GM18498 (cell line): ENCODE measurements at regions not wholly inside any gene's neighbourhood (a gene's known extent, or its start where the extent isn't known, plus 50 kb on each side); places are given as distances from the start of the nearest gene placed in this dataset.
"Not testable (repeated sequence)": the region's sequence is repeated elsewhere in the genome, so short reads cannot be mapped to it uniquely, and the experiment has no call there.

Source experiments
- ATAC-seq: cut with Tn5 transposase; IDR thresholded peaks from one replicate; pipeline ENCODE4 v1.9.1; 2021; ENCODE audit warnings: mild to moderate bottlenecking, moderate library complexity; ENCODE audit not compliant: unreplicated experiment

DNA sequence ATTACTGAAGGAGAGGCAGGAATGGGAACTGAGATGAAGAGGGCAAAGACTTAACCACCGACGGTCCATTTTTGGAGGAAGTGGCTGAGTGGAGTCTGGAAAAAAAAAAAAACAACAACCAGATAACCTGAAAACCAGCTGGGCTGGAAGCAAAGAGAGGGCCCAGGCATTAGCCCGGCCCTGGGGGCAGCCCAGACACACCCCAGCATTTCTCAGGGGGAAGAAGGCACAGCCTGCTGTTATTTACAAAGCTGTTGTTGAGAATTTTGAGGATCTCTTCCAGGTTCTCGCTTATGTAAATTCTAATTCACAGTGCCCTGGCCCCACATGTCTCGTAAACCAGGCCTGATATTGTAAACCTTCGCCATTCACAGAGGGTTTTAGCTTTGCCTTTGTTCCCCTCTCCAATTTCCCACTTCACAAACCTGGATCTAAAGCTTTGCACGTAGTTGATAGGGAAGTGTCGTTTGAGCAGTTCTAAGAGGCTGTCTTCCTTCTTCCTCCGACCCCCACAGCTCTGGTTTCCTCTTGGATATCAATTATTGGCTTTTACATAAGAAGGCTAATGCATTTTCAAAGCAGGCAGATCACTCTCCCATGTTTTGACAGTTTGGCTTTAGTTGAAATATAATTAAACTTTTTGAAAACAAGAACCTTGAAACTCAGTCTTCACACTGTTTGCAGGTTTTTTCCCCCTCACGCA, 161.8 kb upstream of the IRF2BP2 start:
- ATAC-seq = no peak

DNA sequence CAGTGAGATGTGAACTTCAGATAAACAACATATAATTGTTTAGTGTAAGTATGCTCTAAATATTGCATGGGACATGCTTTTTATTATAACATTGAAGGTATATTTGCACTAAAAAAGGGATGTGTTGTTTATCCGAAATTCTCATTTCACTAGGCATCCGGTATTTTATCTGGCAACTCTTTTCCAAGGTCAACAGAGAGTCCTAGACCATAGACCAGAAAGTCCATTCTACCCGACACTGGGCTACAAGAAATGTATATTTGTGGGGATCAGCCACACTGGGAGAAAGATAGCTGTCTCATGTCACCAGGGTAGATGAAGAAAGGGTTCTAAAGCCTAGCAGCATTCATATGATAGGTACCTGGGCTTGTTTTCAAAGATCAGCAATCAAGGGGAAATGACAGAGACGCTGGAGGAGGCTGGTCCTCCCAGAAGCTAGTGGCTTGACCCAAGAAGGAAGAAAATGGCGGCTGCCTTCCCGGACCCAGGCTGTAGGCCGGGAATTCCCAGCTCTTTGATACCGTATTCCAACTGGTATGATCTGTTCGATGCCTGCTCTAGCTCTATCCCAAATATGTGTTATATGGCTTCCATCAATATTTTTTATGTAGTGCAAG, 161.1 kb upstream of the IRF2BP2 start:
- ATAC-seq = no peak

DNA sequence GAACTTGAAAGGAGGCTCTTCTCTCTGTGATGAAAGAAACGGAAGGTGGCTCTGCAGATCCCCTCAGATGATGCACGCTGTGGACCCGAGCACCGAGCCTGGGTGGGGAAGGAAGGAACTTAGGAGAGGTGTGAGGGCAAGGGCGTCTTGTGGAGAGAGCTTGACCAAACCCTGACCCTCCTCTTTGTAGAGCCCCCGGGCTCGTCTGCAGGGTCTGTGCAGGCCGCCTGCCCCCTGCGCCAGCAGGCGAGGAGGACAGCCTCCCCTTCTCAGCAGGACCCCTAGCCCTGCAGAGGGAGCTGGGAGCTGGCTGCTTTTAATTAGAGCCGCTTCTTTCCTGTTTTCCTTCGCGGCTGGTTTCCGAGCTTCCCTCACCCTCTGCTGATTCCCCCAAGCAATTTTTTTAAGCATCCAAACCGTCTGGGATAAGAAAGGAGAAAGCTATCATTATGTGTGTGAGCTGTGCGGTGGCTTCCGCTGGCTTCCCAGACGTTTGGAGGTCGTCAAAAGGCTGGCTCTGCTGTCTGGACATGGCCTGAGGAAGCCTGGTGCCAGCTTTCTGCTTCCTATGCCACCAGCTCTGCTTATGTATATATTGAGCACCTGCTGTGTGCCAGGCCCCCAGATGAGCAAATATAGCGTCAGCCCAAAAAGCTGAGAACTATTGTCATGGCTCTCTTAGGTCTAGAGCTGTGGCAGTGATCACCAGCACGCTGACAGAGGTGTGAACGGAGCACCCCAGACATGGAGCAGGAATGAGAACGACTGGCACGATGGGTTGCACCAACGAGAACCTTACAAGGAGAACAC, 160.2 kb upstream of the IRF2BP2 start:
- ATAC-seq = no peak

DNA sequence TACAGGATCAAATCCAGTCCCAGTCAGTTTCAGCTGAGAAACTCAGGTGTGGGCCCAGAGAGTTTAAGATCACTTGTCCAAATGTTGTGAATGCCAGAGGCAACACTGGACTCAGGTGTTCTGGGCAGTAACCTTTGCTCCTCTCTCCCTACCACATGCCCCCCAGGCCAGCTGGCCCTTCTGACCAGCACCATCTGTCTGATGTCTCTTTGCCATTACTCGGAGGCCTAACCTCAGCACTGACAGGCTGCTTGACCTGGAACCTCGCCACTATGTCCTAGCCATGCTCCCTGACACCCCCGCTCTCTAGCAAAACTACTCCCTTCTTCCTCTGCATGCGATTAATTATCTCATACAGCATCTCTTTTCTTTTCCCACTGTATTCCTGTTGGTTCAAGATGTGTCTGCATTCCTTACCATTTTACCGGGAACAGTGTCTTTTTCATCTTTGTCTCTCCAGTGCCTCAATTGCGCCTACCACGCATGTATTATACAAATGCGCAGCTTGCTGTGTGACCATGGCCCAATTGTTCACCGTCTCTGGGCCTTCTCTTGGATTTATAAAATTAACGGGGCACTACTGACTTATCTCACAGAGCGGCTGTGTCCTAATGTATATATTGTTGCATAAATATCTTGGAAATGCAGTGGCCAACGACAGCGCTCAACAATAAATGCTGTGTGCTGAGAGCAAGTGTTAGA, 159.5 kb upstream of the IRF2BP2 start:
- ATAC-seq = no peak

DNA sequence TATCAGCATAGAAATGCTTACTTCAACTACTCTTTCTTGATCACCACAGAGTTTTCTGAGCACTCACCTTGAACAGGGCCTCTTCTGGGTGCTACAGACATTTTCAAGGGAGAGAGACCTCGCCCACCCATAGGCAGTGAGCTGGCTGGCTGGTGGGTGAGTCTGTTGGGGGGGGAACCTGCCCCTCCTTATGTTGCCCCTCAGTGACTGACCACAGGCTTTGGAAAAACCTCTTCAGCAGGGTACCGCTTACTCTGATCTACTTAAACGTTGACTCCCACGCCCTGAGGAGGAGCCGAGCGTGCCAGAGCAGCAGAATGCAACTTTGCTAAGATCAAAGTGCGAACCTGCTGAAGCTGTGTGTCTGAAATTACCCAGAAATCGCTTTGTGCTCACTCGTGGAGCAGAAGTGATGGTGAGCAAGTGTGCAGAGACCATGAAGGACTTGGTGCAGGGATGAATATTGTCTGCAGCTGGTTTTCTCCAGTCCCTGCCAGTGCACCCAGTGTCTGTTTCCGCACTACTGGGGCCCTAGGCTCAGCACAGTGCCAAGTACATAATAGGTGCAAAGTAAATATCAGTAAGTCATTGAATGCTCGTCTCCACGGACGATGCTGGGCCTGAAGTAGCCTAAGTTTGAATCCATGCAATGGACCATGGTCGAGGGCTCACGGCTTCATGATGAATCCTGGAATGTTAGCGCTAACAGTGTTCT, 158.7 kb upstream of the IRF2BP2 start:
- no peak for ATAC-seq

DNA sequence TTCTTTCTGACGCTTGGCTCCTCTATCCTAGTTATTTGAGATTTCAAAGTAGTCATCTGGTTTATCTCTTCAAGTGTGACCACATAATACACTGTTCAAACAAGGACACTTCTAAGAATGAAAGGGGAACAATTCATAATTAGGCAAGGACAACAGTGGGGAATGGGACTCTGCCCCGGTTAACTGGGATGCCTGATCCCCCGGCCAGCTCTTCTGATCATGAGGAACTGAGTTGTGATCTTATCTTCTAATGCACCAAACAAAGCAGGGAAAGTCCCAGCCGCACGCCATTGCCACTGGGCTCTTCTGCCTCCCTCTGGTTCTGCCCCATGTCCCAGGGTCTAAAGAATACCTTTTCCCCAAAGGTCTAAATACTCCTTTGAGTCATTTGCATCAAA, 158.2 kb upstream of the IRF2BP2 start:
- ATAC-seq = no peak

DNA sequence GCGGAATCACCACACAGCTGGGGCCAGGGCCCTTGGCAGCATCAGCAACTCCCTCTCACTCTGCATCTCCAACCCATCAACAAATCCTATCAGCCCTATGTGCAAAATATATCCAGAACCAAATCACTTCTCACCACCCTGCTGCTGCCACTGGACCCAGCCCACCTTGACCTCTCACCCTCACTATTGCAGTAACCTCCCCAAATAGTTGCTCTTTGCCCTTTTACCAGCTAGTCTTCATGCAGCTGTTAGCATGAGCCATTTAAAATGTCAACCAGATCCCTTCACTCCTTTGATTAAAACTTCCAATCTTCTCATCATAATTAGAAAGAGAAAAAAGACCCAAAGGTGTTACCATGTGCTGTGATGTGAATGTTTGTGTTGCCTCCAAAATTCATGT, 155.7 kb upstream of the IRF2BP2 start:
- no peak for ATAC-seq

DNA sequence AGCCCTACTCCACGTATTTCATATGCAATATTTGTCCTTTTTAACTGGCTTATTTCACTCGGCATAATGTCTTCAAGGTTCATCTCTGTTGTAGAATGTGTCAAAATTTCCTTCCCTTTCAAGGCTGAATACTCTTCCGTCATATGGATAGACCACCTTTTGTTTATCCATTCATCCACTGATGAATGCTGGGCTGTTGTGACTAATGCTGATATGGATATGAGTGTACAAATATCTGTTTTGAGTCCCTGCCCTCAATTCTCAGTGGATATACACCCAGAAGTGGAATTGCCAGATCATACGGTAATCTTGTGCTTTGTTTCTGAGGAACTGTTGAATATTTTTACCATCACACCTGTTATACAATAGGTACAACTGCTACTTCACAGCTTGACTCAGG, 155.2 kb upstream of the IRF2BP2 start:
- ATAC-seq = no peak

DNA sequence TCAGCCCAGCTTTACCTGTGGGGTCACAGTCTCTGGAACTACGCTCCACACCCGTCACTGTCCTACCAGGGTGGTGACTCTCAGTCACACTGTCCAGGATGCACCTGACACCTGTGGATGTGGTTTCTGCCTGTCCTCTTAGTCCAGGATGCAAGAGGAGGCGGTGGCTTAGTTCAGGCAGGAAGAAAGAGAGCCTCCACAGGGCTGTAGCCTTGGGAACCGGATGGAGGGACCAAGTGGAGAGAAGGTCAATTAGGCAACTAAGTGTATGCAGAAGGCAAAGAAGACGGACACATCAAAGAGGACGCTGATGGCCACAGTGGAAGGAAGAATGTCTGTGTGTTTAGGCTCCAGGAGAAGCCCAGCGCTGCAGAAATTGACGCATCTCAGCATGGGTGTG, 153.9 kb upstream of the IRF2BP2 start:
- no peak for ATAC-seq

DNA sequence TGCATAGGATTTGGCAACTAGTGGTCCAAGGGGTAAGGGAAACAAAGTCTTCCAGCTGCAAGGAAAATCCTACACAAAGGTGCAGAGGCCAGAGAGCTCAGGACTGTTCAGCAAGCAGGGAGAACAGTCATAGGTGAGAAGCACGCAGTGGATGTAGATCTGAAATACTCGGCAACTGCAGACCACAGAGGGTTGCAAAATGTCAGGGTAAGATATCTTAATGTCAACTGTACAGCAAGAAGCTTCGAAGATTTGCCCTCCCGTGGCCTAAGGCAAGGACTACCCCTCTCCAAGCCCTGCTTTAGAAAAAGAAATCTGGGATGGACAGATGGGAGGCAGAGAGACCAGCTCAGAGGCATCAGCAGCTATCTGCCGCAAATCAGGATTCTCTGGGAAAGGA, 153.4 kb upstream of the IRF2BP2 start:
- ATAC-seq = no peak

DNA sequence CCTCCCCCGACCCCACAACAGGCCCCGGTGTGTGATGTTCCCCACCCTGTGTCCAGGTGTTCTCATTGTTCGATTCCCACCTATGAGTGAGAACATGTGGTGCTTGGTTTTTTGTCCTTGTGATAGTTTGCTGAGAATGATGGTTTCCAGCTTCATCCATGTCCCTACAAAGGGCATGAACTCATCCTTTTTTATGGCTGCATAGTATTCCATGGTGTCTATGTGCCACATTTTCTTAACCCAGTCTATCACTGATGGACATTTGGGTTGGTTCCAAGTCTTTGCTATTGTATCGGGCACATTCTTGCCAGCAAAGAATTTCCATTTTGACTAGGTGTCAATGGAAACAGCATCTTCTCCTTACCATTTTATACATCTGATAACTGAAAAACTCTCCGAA, 152.1 kb upstream of the IRF2BP2 start:
- not testable (repeated sequence) for ATAC-seq

DNA sequence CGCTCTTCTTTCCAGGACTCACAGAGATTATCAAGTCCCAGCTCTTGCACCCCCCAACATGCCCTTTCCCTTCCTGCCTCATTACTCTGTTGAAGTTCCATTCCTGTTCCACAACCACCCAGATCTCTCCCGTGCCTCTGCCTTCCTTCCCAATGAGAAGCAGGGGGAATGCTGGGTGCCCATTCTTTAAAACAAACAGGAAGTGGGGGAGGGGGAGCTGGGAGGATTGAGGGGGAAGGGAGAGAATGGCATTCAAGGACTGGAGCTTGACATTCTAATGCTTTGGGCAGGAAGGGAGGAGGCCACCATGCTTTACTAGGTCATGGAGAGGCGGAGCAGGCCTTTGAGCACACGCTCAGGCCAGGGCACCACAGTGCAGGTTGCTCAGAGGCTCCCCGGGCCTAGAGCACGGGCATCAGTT, 150.3 kb upstream of the IRF2BP2 start:
- no peak for ATAC-seq

DNA sequence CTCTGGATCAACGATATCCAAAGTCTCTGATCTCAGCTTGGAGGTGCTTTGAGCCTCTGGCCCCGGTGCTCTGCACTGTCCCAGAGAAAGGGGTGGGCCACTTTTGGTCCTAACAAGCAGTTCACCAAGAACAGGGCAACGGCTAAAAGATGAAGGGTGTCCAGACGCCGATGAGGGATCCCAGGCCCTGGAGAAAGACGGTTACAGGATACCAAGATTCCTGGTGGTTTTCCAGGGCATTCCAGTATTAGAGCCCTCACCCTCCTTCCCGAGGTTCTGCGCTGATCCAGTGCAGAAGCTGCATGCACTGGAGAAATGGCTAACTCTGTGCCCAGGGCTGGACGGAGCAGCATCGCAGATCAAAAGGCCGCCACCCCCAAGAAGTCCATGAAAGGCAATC, 149.9 kb upstream of the IRF2BP2 start:
- no peak for ATAC-seq

DNA sequence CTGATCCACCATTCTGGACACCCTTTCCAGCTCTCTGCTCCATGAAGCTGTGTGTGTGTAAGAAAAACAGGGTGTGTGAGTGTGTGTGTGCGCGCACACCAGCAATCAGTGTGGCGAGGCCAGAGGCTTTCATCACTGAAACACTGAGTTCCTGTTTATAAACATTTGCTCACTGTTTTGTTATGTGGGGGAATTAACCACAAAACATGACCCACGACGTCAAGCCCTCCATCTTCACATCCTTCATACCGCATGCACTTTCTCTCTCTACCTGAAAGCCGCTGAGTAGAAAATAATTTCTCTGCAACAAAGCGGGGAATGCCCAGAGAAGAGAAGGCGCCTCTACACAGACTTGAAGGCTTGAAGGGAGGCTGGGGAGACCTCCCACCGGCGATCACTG, 148.9 kb upstream of the IRF2BP2 start:
- ATAC-seq = no peak

DNA sequence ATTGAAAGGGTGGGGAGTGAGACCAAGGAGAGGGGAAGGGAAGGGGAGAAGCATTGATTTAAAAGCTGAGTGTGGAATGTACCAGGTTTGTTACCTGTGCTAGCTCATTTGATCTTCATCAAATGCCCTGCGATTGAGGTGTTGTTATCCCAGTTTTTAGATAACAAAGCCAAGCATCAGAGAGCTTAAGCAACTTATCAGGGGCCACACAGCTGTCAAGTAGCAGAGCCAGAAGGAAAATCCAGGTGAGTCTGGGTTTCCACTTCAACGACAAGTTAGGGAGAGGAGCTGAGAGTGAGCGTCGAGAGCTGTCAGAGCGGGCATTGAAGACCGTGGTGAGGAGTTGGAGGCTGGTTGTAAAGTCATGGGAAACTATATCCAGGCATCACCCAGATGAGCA, 146.9 kb upstream of the IRF2BP2 start:
- ATAC-seq = no peak

DNA sequence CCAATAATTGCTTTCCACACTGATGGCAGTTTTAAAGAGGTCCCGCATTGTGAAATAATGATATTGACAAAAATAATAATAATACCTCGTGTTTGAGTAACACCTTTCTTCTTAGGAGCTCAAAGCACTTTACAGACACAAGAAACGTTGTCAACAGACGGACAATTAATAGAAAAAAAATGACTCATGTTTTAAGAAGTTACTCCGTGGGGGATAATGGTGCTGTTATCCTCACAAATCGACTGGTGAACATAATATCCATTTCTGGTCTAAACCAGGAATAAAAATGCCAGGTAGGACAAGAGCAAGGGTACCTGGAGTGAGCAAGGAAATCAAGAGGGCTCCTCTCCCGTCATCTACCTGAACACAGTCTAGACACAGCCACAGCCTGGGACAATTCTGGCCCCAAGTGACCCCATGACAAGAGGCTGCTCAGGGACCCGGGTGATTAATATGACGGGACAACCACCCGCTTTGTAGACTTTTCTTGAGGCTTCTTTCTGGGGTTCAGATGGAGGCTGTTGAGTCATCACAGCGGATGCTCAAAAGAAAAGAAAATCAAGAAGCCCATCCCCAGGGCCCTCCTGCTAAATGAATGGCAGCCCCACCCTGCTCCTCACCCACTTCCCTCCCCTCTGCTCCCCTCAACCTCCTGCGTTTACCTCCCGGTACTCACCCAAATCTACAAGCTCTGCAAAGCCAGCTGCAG, 146.2 kb upstream of the IRF2BP2 start:
- ATAC-seq = no peak

DNA sequence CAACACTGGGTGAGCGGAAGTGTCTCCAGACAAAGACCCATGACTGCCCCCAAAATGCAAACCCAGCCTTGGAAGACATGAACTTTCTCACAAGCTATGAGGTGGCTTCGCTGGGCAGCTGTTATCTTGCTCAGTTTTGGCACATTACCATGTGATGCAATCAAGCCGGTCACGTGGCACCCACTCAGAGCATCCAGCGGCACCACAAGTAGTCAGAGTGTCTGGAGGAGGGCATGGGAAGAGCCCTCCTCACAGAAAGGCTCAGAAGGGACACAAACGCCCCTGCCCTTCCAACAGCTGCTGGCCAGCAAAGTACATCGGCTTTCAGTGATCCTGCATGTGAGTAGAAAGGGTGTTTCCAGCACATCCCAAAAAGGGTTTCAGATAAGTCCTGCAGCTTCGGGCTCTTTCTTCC, 145.5 kb upstream of the IRF2BP2 start:
- ATAC-seq = no peak

DNA sequence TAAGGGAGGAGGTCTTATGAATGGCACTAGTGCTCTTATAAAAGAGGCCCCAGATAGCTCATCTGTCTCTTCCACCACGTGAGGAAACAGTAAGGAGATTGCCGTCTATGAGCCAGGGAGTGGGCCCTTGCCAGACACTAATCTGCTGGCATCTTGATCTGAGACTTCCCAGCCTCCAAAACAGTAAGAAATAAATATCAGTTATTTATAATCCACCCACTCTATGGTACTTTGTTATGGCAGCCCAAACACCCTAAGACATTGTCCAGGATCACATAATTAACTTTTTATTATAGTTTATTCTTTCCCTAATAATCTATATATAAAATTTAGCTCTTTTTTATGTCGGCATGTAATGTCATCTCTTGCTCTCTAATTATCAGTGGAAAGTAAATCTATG, 144.0 kb upstream of the IRF2BP2 start:
- no peak for ATAC-seq

DNA sequence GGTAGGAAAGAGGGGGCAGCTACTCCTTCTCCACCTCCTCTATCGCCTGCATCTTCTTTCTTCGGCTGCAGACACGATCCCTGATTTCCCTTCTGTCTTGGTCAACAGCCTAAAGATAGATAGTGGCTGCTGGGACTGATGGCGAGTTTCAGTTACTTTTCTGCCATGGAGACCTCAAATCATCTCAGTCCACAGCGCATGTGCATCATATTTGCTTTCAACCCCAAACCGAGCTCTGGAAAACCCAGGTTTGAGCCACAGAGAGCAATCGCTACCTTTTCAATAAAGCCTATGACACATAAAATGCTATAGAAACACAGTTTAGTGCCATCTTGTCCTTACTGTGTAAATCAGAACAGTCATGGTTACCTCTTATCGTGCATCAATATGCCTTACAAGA, 142.9 kb upstream of the IRF2BP2 start:
- no peak for ATAC-seq

DNA sequence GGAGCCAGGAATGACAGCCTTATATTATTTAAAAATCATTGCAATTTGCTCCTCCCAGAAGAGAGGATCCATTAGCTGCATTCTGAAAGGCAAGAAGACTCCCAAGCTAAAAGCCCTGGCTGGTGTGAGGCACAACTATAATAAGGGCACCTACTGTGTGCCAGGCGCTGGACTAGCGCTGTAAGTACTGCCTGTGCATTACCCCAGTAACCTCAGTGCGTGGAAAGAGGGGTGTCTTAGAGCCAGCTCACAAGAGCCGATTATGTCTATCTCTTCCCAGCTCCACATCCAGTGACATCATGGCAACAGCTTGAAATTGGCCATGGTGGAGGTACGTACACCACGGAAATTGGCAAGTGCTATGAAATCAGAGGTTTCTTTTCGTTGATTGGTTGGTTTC, 141.7 kb upstream of the IRF2BP2 start:
- no peak for ATAC-seq
